MM.1S (cell line): ENCODE measurements at regions not wholly inside any gene's neighbourhood (a gene's known extent, or its start where the extent isn't known, plus 50 kb on each side); places are given as distances from the start of the nearest gene placed in this dataset.
A peak's percentile ranks its signal among the peaks of the same experiment; 100 is the strongest.

ENCODE experiments used
- DNase-seq: peaks from one replicate; pipeline ENCODE4 v3.0.0-alpha.2; 2015
- H2AFZ ChIP-seq: fragments of 300-600 bp; sonication (generic); 2 replicates; pipeline ENCODE4 v1.6.0; 2016; ENCODE audit warnings: antibody characterized with exemption, low read length
- H3F3A ChIP-seq: fragments of 300-600 bp; sonication (generic); 2 replicates; pipeline ENCODE4 v1.6.1; 2016; ENCODE audit warnings: mild to moderate bottlenecking, antibody characterized with exemption, low read length, moderate library complexity, mixed read lengths; ENCODE audit not compliant: insufficient read depth
- H3K27ac ChIP-seq: fragments of 300-600 bp; sonication (generic); 2 replicates; pipeline ENCODE4 v1.5.1; 2016; ENCODE audit warnings: mild to moderate bottlenecking, low read length
- H3K27me3 ChIP-seq: fragments of 300-600 bp; sonication (generic); replicated peaks from 2 replicates; pipeline ENCODE4 v1.6.0; 2016; ENCODE audit warnings: low read length; ENCODE audit not compliant: insufficient read depth
- H3K36me3 ChIP-seq: fragments of 300-600 bp; sonication (generic); replicated peaks from 2 replicates; pipeline ENCODE4 v1.6.1; 2016; ENCODE audit warnings: mild to moderate bottlenecking, low read length, mixed read lengths; ENCODE audit not compliant: insufficient read depth
- H3K4me1 ChIP-seq: fragments of 300-600 bp; sonication (generic); 2 replicates; pipeline ENCODE4 v1.6.1; 2016; ENCODE audit warnings: low read length, mixed read lengths
- H3K4me2 ChIP-seq: fragments of 300-600 bp; sonication (generic); 2 replicates; pipeline ENCODE4 v1.6.0; 2016; ENCODE audit warnings: low read depth, low read length
- H3K4me3 ChIP-seq: fragments of 300-600 bp; sonication (generic); 2 replicates; pipeline ENCODE4 v1.5.1; 2016; ENCODE audit warnings: low read length, mixed read lengths
- H3K79me2 ChIP-seq: fragments of 300-600 bp; sonication (generic); 2 replicates; pipeline ENCODE4 v1.6.1; 2016; ENCODE audit warnings: mixed run types, low read length, mixed read lengths
- H3K9ac ChIP-seq: fragments of 300-600 bp; sonication (generic); 2 replicates; pipeline ENCODE4 v1.6.1; 2016; ENCODE audit warnings: low read length, mixed read lengths
- H3K9me2 ChIP-seq: fragments of 300-600 bp; sonication (generic); replicated peaks from 2 replicates; pipeline ENCODE4 v1.6.1; 2016; ENCODE audit warnings: mild to moderate bottlenecking, low read length, mixed read lengths; ENCODE audit not compliant: insufficient read depth
- H3K9me3 ChIP-seq: fragments of 300-600 bp; sonication (generic); replicated peaks from 2 replicates; pipeline ENCODE4 v1.6.1; 2016; ENCODE audit warnings: mild to moderate bottlenecking, low read length, mixed read lengths; ENCODE audit not compliant: insufficient read depth
- H4K20me1 ChIP-seq: fragments of 300-600 bp; sonication (generic); 2 replicates; pipeline ENCODE4 v1.6.1; 2016; ENCODE audit warnings: mild to moderate bottlenecking, low read length, moderate library complexity, mixed read lengths; ENCODE audit not compliant: insufficient read depth
- CTCF ChIP-seq: fragments of 300-600 bp; sonication (generic); IDR thresholded peaks from 2 replicates; pipeline ENCODE4 v1.5.1; 2016; ENCODE audit warnings: antibody characterized with exemption, low read length, mixed read lengths
- EZH2 ChIP-seq: fragments of 300-600 bp; sonication (generic); optimal IDR thresholded peaks from 2 replicates; pipeline ENCODE3; 2017; ENCODE audit warnings: low read depth, mild to moderate bottlenecking, antibody characterized with exemption, low read length, mixed read lengths
- EZH2phosphoT487 ChIP-seq: fragments of 300-600 bp; sonication (generic); IDR thresholded peaks from 2 replicates; pipeline ENCODE4 v1.6.1; 2018; ENCODE audit warnings: antibody characterized with exemption, low read length

DNA sequence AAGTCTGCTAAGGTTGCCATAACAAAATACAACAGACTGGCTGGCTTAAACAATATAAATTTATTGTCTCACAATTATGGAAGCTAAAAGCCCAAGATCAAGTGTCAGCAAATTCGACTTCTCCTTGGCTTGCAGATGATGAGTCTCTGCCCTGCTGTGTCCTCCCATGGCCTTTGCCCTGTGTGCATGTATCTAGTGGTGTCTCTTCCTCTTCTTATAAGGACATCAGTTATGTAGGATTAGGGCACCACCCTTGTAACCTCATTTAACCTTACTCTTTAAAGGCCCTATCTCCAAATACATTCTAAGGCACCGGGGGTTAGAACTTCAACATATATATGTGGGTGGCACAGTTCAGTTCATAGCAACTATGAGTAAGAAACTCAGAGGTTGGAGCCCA, 157.9 kb upstream of the RASA1 start:
- no peak overlapping the region for H3K9ac ChIP-seq
- no peak overlapping the region for H2AFZ ChIP-seq
- H3F3A ChIP-seq: 0 out of 2 replicates have a peak, but pooled peaks cover 6% of the 10 kb centered on the region
- H4K20me1 ChIP-seq: no peaks in the 10 kb centered on the region
- no peaks in the 10 kb centered on the region for H3K27me3 ChIP-seq
- H3K79me2 ChIP-seq: no peaks in the 10 kb centered on the region
- H3K9me2 ChIP-seq: no peaks in the 10 kb centered on the region
- TF ChIP-seq CTCF (no peak), EZH2 (no peak), EZH2phosphoT487 (no peak)
- no peak for DNase-seq
- no peak overlapping the region for H3K27ac ChIP-seq
- H3K4me1 ChIP-seq: peaks cover 24% of the 10 kb centered on the region
- no peaks in the 10 kb centered on the region for H3K36me3 ChIP-seq
- no peak overlapping the region for H3K4me3 ChIP-seq
- no peaks in the 10 kb centered on the region for H3K9me3 ChIP-seq
- no peak overlapping the region for H3K4me2 ChIP-seq

DNA sequence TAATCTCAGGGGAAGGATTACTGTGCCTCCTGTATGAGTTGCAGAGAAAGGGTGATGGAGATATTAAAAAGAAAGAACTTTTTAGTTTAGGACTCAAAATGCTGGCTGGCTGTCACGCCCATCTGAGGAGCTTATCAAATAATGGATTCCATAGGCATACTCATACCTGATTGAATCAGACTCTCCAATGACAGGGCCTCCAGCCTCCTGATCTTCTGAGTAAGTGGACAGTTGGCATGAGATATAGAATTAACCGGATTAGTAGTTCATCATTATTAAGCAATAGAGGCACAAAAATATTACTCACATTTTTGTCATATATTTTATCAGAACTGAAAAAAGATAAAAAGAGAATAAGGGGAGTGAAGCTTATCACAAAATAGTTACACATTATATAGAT, 157.0 kb upstream of the RASA1 start:
- Histone ChIP-seq H4K20me1 (no peaks in the 10 kb centered on the region), H3K27ac (no peak overlapping the region), H3K9me2 (no peaks in the 10 kb centered on the region), H3F3A (0 out of 2 replicates have a peak, but pooled peaks cover 6% of the 10 kb centered on the region), H3K36me3 (no peaks in the 10 kb centered on the region), H3K9me3 (no peaks in the 10 kb centered on the region), H3K27me3 (no peaks in the 10 kb centered on the region), H3K9ac (no peak overlapping the region), H3K4me3 (no peak overlapping the region), H3K79me2 (no peaks in the 10 kb centered on the region), H3K4me1 (peaks cover 30% of the 10 kb centered on the region), H2AFZ (no peak overlapping the region), H3K4me2 (no peak overlapping the region)
- TF ChIP-seq EZH2 (no peak), CTCF (no peak), EZH2phosphoT487 (no peak)
- no peak for DNase-seq

- Histone ChIP-seq H3K9ac (peak overlapping the region; percentile 32; the same call in 1 of the 2 replicates), H3K4me3 (peak overlapping the region; percentile 23), H3K36me3 (no peaks in the 10 kb centered on the region), H3K4me1 (peaks cover 52% of the 10 kb centered on the region), H4K20me1 (no peaks in the 10 kb centered on the region), H3K9me2 (no peaks in the 10 kb centered on the region), H3K79me2 (no peaks in the 10 kb centered on the region), H3K27me3 (no peaks in the 10 kb centered on the region), H2AFZ (0 out of 2 replicates have a peak overlapping the region, but pooled peaks have one; percentile 18), H3K4me2 (peak overlapping the region; percentile 63), H3F3A (peaks cover 26% of the 10 kb centered on the region), H3K9me3 (no peaks in the 10 kb centered on the region), H3K27ac (peak overlapping the region; percentile 71)
- TF ChIP-seq EZH2phosphoT487: no peak
- no peak for TF ChIP-seq CTCF
- TF ChIP-seq EZH2: no peak
- DNase-seq: no peak
These were observed 153.8 kb upstream of the RASA1 start for GRCh38 chr5:87113861-87114260.
